ENCODE measurements at regions not wholly inside any gene's neighbourhood (a gene's known extent, or its start where the extent isn't known, plus 50 kb on each side); places are given as distances from the start of the nearest gene placed in this dataset.

GRCh38 chr9:520302-520701 lies 305.6 kb downstream of the DOCK8 start:
- Histone ChIP-seq H3K36me3 (no peaks in the 10 kb centered on the region), H3K4me3 (no peak overlapping the region), H3K9me3 (no peaks in the 10 kb centered on the region), H3K27ac (no peak overlapping the region), H3K27me3 (no peaks in the 10 kb centered on the region), H3K4me1 (peaks cover 0 to 54% (median 22%) of the 10 kb centered on the region in 12 donors)
- ATAC-seq (no peak), DNase-seq (no peak)
- 78 to 85% (median 80%) methylated on average over 3 of the region's 3 CpGs for WGBS, 4 donors
- intact Hi-C loops (cut with DNase I) = no loop called here
- no peak for TF ChIP-seq CTCF (IDR thresholded peaks at IDR 0.05)
- TF ChIP-seq POLR2A (IDR thresholded peaks at IDR 0.05) = no peak

GRCh38 chr9:522190-522589 lies 307.5 kb downstream of the DOCK8 start:
- ATAC-seq (peak in 3 of 4 donors; percentile 25 to 41 (median 40)), DNase-seq (no peak)
- Histone ChIP-seq H3K4me1 (peaks cover 0 to 45% (median 22%) of the 10 kb centered on the region in 12 donors), H3K36me3 (no peaks in the 10 kb centered on the region), H3K27me3 (no peaks in the 10 kb centered on the region), H3K9me3 (no peaks in the 10 kb centered on the region), H3K27ac (peak overlapping the region in 8 of 12 donors; percentile 4 to 73 (median 38)), H3K4me3 (peak overlapping the region in 1 of 12 donors; percentile 5)
- intact Hi-C loops (cut with DNase I) = no loop called here
- no peak for TF ChIP-seq POLR2A (IDR thresholded peaks at IDR 0.05)
- TF ChIP-seq CTCF (IDR thresholded peaks at IDR 0.05) = no peak
- WGBS, 4 donors = 60 to 69% (median 65%) methylated on average over 5 of the region's 5 CpGs

- Histone ChIP-seq H3K27me3 (no peaks in the 10 kb centered on the region), H3K9me3 (no peaks in the 10 kb centered on the region), H3K36me3 (no peaks in the 10 kb centered on the region), H3K4me3 (peak overlapping the region in 1 of 12 donors; percentile 5), H3K27ac (peak overlapping the region in 9 of 12 donors; percentile 4 to 73 (median 45)), H3K4me1 (peaks cover 0 to 45% (median 22%) of the 10 kb centered on the region in 12 donors)
- TF ChIP-seq POLR2A (IDR thresholded peaks at IDR 0.05) = no peak
- no peak for TF ChIP-seq CTCF (IDR thresholded peaks at IDR 0.05)
- DNase-seq = peak in 4 of 5 donors; percentile 51 to 68 (median 54)
- ATAC-seq = peak; percentile 81 to 93 (median 86)
- WGBS, 4 donors = 25 to 52% (median 33%) methylated on average over 1 of the region's 1 CpG
- intact Hi-C loops (cut with DNase I) = no loop called here
These were observed 308.0 kb downstream of the DOCK8 start for GRCh38 chr9:522658-523057.

- WGBS, 4 donors = 94 to 95% (median 94%) methylated on average over 4 of the region's 4 CpGs
- H3K4me1 ChIP-seq = peaks cover 0 to 45% (median 22%) of the 10 kb centered on the region in 12 donors
- ATAC-seq = peak in 3 of 4 donors; percentile 17 to 32 (median 23)
- intact Hi-C loops (cut with DNase I) = no loop called here
- TF ChIP-seq CTCF (IDR thresholded peaks at IDR 0.05) (no peak), POLR2A (IDR thresholded peaks at IDR 0.05) (no peak)
- no peaks in the 10 kb centered on the region for H3K9me3 ChIP-seq
- no peak overlapping the region for H3K4me3 ChIP-seq
- no peaks in the 10 kb centered on the region for H3K36me3 ChIP-seq
- no peak for DNase-seq
- H3K27me3 ChIP-seq = no peaks in the 10 kb centered on the region
- H3K27ac ChIP-seq = peak overlapping the region in 8 of 12 donors; percentile 25 to 73 (median 43)
These were observed 308.8 kb downstream of the DOCK8 start for GRCh38 chr9:523444-523843.

Measured in heart left ventricle (tissue), 16 donors.